ENCODE measurements at regions not wholly inside any gene's neighbourhood (a gene's known extent, or its start where the extent isn't known, plus 50 kb on each side); places are given as distances from the start of the nearest gene placed in this dataset.

DNA sequence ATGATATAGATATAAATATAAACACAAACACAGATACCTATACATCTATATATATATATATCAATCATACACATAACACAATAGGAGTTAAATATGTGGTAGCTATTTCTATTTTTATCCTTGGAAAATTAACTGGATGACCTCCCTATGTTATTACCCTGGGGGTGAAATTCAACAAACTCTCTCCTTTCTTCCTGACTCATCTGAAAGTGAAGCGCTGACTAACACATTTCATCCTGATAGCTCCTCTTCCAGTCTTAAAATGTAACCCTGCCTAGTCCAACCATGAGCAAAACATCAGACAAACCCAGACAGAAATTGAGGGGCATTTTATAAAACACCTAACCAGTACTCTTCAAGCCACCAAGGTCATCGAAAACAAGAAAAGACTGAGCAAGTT is 220.6 kb upstream of the ISX start:
- FAIRE-seq, result no peak

DNA sequence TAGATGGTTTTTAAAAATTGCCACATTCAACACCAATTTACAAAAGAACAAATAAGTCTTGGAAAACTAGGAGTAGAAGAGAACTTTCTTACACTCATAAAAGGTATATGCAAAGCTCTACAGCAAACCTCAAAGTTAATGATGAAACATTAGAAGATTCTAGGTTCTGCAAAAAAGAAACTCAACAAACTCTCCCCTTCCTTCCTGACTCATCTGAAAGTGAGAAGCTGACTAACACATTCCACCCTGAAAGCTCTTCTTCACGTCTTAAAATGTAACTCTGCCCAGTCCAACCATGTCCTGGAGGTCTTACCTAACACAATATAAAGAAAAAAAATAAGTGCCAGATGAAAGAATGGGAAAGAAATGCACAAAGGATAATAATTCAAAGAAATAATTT is 218.9 kb upstream of the ISX start:
- FAIRE-seq, result no peak

DNA sequence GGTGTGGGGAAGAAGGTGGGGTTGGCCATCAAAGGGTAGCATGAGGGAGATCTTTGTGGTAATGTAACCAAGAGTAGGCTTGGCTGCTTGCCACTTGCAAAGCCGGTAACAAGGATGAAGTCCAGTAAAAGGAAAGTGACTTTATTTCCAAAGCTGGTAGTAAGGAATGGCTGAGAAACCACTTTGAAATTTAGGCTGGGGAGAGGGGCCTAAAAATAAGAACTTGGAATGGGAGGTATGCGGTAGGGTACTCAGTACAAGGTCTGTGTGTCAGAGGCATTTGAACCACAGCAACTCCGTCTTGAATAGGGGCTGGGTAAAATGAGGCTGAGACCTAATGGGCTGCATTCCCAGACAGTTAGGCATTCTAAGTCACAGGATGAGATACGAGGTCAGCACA is 216.0 kb upstream of the ISX start:
- FAIRE-seq, result no peak

DNA sequence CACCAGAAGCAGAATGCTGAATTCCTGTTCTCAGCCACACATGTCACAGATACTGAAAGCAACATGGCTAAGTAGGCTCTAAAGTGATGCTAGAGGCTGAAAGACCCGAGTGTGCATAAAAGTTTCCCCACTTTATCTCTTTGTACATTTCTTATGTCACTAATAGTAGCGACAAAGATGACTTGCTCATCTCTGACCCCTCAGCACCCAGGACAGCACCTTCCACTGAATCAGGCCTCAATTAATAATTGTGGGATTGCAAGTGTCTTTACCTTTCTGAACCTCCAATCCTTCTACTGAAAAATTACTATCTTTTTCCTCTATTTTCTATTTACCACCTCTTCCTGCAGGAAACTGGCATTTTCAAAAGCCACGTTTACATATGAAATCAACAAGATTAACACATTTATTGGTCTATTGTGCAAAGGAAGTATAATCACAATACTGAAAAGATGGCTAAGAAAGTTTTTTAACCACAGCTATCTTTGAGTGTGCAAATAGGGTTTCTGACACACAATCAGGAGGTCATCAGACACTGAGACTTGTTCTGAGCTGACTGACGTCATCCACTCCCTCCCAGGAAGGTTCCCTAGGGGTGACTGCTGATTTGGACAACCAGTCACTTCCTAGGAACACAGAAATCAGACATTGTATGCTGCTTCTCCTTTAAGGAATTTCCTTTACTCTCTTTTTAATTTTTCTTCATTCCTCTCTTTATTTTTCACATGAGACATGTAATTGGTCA is 213.9 kb upstream of the ISX start:
- FAIRE-seq, result no peak

DNA sequence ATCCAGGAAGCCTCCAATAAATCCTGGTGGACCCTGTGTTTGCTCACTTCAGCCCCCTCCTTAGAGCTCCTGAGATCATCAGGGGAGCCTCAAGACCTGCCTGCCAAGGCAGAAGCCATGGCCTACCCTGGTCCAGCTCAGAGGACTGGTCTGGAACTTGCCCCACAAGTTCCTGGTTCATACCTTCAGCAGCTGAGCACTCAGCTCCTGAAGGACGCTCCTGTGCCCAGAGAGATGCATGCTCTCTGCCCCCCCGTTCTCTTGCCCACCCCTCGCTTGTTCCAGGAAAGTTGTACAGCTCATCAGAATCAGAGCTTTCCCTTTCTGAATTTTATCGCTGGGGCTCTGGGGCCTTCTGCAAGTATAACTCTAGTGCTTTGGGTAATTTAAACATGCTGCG is 210.5 kb upstream of the ISX start:
- FAIRE-seq, result no peak

DNA sequence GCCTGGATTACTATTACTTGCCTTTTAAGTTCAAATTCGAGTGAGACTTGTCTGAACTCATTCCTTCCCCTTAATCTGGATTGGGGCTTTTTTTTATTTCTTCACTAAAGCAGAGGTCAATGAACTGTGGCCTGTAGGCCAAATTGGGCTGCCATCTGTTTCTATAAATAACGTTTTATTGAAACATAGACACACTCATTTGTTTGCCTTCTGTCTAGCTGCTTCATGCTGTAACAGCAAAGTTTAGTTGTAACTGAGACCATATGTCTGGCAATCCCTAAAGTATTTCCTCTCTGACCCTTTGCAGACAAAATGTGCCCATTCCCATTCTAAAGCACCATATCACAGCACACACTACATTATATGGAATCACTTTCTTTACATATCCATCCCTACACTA is 207.9 kb upstream of the ISX start:
- no peak for FAIRE-seq

DNA sequence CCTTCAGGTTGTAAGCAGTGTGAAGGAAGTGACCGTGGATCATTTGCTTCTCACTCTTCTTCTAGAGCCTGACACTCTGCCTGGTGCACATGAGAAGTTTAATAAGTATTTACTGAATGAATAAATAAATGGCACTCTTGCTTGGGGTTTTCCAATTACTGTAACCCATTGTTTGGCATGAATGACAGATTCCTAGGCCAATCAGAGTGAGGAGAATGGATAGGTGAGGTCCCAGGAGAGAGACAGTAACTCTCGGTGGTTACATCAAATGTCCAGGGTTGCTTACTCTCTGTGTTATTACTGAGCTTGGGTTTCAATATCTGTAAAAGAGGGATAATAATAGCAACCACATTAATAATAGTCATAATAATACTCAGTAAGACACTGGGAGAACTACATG is 204.2 kb upstream of the ISX start:
- no peak for FAIRE-seq

DNA sequence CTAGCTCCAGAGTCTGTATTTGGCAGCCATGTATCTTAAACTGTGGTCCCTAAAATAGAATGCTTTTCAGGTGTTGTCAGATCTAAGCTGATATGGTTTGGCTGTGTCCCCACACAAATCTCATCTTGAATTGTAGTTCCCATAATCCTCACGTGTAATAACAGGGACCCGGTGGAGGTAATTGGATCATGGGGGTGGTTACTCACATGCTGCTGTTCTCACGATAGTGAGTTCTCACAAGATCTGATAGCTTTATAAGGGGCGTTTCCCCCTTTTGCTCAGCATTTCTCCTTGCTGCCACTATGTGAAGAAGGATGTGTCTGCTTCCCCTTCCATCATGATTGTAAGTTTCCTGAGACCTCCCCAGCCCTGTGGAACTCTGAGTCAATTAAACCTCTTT is 199.9 kb upstream of the ISX start:
- FAIRE-seq, result no peak

DNA sequence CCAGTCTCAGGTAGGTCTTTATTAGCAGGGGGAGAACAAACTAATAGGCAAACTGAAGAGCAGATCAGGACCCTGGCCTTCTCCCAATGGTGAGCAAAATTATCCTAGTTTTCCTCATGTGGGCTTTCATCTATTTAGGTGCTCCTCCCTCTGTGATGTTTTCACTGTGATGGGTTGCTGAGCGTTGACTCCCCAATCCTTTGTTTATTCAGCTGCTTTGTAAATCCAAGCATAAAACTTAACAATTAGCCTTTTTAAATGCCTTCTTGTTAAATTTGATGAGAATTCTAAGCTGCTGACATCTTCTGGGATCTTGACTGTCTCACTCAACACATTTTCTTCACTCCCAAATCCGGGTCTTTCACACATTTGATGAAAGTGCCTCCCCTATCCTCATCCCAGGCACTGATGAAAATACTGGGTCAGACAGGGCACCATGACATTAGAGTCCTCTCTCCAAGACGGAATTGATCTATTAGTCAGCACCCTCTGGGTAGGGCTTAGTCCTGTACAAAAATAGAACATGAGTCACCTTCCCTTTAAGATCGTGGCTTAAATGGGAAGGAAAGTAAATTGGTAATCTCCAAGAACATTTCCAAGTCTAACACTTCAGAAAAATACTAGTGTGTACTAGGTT is 199.3 kb upstream of the ISX start:
- FAIRE-seq, result peak; percentile 87

DNA sequence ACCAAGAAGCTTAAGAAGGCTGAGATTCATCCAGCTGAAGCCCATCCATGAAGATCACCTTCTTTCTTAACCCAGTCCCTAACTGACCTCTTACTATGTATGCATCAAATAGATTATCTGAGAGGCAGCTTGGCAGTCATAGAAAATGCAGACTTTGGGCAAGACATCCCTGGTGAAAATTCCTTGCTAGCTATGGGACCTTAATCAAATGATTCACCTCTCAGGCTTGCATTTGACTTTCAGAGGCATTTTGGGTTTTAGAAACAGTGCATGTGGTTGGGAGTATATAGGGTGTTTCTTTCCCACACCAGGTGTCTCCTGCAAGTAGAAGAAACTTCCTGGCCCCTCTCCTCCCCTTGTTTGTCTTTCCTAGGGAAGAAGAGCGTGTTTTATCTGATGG is 188.5 kb upstream of the ISX start:
- FAIRE-seq, result no peak

DNA sequence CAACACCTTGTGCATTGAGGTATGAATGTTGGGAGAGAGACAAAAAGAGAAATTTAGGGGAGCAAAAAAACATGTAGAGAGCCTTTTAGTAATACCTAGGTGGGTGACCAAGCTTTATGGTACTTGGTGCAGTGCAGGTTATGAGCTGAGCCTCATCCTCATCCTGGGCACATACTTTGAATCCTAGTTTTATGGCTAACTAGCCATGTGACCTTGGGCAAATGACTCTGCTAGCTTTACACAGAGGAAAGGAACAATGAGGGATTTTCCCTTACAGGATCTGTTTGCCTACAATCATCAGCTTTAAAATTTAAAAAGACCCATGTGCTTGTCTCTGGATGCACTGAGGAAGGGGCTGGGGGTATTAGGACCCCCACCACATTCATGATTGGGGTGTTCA is 187.8 kb upstream of the ISX start:
- no peak for FAIRE-seq

DNA sequence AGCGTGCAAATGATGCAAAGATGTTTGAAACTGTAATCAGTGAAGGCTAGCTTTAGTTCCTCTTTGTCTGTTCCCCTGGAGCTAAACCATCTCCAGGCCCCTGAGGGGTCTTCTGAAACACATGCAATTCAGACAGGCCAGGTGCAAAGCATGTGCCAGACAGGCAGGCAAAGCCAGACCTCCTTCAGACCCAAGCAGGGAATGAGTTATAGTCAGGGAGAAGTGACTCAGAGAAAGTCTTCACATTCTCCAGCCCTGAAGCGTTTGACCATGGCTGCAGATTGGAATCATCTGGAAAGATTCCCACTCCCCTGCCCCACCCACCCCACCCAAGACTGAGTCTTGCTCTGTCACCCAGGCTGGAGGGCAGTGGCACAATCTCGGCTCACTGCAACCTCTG is 187.0 kb upstream of the ISX start:
- no peak for FAIRE-seq

DNA sequence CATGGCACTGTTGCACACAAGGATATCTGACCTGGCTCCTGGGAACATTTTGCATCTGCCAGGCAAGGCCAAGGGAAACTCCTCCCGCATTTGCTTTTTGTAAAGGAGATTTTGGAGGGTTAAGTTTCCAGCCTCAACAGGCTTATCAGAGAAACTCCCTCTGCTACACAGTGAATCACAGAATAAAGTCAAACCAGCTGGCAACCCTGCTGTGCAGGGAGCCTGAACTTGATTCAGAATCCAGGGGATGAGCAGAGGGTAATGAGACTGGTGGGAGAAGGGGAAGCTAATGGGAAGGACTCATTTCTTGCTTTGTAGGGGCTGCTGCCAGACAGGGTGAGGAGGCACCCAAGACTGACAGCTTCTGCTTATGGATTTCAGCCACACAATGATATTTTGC is 185.3 kb upstream of the ISX start:
- no peak for FAIRE-seq

DNA sequence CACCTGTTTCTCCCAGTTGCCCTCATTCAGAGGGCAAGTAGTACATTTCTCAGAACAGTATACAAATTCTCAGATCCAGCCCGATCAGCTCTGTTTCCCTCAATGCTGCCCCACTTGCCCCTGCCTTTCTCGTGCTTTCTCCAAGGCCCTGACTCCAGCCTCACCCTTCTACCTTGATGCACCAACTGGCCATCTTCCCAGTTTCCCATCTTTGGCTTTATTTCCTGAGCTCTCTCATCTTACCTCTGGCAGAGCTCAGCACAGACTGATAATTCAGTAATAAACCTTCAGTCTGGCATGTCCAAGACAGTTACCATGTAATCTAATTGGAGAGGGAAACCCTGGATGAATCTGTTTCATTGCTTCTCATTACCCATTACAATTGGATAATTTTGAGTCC is 184.5 kb upstream of the ISX start:
- no peak for FAIRE-seq

DNA sequence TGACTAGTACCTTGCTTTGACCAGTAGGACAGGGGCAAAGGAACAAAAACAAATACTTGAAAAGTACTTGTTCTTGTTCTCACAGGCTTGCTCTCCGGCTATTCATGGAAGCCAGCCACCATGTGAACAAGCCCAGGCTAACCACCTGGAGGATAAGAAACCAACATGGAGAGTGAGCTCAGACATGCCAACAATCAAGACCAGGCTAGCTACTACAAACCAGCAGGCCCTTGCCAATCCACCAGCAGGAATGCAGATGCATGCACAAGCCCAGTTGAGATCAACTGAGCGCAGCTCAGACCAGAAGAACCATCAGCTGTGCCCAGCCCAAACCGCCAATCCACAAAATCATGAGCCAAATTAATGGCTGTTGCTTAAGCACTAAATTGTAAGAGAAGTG is 180.1 kb upstream of the ISX start:
- no peak for FAIRE-seq

DNA sequence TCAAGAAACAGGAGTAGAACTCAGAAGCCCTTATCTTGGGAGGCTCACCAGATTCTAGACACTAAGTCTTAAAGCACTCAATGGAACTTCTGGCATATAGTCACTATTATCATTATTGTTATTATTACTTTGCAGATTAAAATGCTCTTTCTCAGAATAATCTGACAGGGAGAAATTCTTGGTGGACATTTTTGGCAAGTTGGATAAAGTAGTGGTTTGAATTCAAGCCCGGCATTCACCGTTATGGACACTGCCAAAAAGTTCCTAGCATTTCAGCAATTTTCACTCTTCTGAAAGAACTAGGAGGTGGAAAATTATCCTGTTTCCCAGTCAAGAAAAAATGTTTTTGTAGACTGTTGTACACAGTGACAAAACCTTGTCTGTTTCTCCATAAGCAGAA is 179.6 kb upstream of the ISX start:
- FAIRE-seq, result no peak

DNA sequence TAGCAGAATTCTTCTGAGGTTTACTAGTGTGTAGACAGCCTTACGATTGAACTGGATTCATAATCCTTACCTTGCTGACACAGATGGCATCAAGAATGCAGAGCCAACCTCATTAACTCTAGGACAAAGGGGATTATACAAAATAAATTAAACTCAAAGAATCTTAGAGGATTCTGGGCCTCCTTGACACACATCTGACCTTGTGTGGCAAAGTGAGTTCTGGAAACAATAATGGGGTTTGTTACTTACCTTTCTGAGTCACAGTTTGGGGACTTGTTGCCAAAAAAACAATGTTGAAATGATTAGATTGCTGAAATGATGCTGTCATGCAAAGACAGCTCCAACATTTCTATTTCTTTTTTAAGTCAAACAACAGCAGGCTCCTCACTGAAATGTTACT is 179.1 kb upstream of the ISX start:
- FAIRE-seq, result no peak

DNA sequence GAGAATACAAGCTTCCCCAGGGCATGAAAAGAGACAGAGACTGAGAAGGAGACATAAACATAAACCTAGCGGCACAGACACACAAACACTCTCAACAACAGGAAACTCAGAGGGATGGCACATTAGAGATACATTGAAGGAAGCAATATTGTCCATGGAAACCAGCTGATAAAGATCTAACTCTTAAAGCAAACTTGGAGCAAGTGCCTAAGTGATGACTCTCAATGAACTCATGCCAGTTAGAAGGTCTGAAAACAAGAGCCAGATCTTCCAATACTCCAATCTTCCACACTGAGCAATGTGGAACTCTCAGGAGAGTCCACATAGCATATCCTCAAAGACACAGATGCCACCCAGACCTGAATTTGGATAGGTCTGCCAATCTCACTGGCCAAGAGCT is 168.8 kb upstream of the ISX start:
- no peak for FAIRE-seq

DNA sequence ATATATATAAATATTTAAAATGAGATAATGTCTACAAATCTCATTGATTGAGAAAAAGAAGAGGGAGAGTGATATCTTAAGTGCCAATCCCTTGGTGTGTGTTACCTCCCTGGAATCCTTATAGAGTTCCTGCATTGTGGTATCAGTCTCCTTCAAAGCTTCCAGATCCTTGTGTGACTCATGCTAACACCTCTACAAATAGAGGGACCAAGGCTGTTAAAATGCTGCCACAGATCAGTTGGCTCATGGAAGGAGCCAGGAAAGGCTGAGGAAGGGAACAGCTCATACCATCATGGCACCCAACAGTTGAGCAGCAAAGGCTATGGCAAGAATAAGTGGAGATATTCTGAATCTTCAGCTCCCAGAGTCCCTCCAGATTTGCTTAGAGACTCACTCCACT is 163.6 kb upstream of the ISX start:
- no peak for FAIRE-seq

DNA sequence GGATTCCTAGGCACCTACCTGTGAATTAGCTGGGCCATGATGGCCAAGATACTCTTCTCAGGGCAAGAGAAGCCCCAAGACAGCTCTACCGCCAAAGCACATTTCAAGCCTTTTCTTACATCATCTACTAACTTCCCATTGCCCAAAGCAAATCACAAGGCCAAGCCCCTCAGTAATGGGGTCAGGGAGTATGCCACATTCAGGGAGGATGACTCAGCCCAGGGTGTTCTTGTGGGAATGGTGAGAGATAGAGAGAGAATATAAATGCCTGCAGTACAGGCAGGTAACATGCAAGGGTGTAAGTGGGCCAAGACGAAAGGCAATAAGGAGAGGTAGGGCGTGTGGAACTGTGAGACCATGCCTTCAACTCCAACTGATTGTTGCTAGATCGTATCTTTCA is 162.5 kb upstream of the ISX start:
- FAIRE-seq, result no peak

DNA sequence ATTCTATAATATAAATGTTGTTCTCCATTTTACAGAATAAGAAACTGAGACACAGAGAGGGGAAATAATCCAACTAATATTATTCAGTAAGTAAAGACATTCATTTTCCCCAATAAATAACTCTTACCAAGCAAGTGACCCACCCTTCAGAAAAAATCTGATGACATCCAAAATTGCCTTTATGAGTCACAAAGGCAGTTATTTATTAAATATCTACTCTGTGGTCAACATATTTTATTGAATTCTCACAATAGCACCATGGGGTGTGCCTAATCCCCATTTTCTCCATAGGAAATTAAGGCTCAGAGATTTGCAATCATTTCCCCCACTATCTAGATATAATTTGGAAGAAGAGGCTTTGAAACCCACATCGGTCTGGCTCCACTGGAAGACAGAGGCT is 161.5 kb upstream of the ISX start:
- FAIRE-seq, result no peak

DNA sequence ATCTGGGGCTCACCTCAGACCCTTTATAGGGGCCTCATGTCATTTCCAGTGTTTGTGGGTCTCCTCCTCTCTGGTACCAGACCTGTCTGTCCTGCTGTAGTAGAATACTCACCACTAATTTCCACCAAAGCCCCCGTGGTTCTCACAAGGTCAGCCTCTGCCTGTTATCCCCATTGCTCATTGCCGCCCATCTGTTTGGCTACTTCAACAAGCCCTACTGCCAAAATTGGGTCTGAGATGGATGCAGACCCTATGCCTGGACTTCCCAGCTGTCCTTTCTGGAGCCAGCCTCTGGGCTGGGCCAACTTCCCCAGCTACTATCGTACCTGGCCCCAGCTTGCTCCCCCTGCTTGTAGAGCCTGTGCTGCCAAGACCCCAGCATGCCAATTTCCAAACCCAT is 152.1 kb upstream of the ISX start:
- no peak for FAIRE-seq

DNA sequence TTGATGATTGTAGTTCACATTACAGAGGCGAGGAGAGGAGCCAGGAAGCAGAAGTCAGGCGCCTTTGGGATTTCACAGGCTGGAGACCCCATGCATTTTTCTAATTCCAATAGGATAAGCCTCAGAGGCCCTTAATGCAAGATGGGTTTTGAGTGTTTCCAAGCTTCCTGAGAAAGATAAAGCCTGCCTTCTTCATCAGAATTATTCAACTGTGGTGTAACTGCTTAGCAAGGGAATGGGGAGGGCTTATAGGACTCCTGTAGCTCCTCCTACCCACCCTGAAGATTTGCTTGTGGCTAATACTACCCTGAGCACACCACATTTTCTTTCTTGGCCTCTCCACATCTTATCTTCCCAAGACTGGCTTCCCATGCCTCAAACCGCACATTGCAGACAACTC is 151.1 kb upstream of the ISX start:
- no peak for FAIRE-seq

DNA sequence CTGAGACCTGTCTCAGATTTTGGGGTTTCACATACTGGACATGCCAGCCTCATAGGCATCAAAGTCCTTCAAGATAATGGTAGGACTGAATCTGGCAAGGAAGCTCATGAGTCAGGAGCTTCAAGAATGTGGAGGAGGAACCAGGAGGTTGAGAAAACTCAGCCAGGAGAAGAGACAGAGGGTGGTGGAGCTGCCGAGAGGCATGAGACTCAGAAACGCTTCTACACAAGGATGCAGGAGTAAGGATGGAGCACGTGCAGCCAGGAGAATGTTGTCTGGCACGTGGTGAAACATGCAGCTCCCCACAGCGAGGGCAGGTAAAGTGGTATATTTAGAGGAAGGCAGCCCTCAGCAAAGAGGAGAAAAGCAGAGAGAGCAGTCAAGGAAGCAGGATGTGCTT is 148.7 kb upstream of the ISX start:
- no peak for FAIRE-seq

DNA sequence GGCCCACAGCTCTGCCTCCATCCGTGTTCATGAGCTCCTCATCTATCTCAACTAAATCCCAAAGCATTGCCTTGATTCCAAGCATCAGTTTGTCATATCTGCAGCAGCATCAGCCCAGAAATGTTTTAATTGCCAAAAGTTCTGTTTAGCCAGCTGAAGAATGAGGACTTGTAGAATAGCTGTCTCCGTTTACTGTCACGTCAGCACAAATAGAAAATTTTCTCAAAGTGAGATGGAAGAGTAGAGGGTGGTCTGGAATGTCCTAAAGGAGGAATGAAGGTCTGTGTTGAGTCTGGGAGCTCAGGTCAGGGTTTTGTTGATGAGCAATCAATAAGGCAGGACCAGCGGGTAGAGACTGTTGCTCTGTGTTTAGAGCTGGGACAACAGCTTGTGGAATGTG is 134.9 kb upstream of the ISX start:
- no peak for FAIRE-seq
